AG08395 (cell line): ENCODE measurements at regions not wholly inside any gene's neighbourhood (a gene's known extent, or its start where the extent isn't known, plus 50 kb on each side); places are given as distances from the start of the nearest gene placed in this dataset.
"Not testable (repeated sequence)": the region's sequence is repeated elsewhere in the genome, so short reads cannot be mapped to it uniquely, and the experiment has no call there.

ENCODE experiments used
- DNase-seq: peaks from one replicate; pipeline ENCODE4 v3.0.0; 2012; ENCODE audit warnings: mixed read lengths, low spot score

DNA sequence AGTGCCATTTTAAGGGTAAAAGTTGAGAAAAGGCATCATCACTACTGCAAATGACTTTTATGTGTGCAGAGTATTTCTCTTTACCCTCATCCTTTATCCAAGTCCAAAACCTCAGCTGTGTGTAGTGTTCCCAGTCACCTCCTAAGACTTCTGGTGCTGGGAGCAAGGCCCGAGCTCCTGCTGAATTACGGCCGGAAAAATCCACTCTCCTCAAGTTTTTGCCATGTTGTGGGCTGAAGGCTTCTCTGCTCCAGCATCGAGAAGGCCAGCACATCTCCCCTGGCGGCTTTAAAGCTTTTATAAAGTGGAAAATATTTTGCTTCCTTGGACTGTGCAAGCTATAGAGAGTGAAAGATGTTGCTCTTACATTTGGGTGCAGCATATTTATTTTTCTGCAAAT, 153.2 kb upstream of the THBS2 start:
- DNase-seq: peak; percentile 18

DNA sequence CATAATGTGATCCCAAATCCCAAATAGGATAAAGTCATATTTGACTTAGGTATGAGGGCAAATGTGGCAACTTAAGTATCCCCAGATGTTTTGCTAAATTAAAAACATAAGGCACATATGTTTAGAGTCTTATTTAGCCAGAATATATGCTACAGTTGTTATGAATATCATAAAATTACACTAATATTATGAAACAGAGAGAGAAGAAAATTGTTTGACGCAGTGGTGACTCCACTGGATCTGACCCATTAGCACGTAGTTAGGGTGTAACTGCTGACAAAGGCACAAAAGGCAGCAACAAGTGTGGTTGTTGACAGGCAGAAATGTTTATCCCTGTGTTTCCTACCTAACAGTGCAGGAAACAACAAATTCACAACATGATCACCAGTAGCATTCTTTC, 152.4 kb upstream of the THBS2 start:
- DNase-seq: peak; percentile 13

DNA sequence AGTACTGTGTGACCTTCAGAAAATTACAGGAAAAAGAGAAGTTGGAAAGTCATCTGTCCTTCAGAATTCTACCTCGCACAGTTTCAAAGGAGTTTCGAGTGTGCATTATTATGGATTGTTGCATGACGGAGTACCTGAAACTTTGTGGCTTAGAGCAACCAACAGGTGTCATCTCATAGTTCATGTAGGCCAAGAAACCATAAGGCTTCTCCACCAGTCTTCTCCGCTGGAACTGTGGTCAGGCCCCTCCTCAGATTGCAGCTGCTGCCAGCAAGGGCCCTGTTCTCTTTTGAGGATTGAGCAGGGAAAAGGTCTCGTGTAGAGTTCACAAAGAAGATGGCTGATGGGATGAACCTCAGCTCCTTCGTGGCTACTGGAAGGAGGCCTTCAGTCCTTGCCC, 151.2 kb upstream of the THBS2 start:
- DNase-seq: no peak

DNA sequence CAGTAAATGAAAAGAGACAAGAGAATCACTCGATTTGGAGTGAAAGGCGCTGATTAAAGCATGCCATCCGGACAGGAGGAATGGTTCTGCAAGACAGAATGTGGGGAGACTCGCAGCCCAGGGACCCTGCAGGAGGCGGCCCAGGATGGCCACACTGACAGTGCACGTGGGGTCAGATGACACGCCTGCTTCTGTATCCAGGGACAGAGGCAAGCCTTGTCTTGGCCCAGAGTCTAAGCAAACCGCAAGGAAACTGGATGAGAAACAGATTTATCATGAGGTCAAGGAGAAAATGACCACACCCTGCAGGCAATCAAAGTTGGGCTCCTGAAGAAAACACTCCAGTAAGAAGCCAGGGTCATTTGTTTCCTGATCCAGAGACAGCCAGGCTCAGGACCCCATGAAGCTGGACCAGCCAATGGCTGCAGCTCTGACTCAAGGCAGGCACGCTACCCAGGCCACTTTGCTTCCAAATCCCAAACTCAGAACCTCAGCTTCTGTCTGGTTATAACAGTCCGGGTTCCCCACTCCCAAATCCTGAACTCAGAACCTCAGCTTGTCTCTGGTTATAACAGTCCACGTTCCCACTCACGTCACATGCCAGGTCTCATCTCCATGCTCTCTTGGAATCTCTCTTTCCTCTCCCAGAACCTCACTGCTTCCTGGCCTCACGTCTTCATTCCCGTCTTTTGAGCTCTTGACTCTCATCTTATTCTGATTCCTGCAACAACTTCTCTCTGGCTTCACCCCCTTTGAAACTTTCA, 144.9 kb upstream of the THBS2 start:
- DNase-seq: peak; percentile 64

DNA sequence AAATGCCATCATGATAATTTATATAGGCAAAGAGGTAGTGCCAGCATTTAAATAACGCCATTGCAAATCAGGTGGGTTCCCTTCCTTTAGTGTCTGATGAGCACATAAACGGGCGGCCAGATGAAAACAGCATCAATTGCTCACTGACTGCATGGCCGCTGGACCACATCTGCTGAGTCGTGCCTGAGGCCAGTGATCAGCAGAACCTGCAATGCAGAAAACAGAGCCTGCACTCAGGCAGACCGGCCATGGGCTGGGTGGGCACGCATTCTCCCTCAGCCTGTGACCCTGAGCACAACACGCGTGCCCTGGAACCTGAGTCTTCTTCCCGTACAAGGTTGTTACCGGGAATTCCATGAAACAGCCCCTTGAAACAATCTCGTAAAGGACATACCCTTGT, 144.0 kb upstream of the THBS2 start:
- no peak for DNase-seq

DNA sequence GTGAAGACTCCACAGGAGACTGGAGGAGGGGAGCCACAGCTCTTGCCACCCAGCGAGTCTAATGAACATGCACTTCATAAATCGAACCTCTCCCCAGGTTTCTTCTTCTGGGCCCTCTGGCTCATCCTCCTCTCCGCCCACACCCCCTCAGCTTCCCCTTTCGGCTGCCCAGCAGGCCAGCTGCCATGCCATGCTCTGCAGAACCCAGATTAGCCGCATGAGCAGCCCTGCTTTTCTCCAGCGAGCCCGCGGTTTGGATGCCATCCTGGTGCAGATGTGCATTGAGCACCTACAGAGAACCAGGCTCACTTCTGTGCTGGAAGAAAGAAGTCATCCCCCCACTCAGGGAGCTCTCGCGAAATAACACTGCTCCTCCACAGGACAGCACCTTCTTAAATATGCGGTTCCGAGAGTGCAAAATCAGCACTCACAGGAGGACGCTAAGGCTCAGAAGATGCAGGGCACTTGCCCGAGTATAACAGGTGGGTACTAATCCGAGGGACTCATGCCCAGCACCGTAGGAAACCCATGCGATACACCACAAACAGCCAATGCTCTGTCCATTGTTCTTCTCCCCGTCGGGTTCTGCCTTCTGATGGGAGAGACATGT, 143.0 kb upstream of the THBS2 start:
- DNase-seq: no peak

DNA sequence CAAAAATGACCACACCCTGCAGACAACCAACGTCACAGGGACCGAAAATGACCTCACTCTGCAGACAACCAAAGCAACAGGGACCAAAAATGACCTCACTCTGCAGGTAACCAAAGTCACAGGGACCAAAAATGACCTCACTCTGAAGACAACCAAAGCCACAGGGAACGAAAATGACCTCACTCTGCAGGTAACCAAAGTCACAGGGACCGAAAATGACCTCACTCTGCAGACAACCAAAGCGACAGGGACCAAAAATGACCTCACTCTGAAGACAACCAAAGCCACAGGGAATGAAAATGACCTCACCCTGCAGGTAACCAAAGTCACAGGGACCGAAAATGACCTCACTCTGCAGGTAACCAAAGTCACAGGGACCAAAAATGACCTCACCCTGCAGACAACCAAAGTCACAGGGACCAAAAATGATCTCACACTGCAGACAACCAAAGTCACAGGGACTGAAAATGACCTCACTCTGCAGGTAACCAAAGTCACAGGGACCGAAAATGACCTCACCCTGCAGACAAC, 142.4 kb upstream of the THBS2 start:
- DNase-seq: not testable (repeated sequence)

DNA sequence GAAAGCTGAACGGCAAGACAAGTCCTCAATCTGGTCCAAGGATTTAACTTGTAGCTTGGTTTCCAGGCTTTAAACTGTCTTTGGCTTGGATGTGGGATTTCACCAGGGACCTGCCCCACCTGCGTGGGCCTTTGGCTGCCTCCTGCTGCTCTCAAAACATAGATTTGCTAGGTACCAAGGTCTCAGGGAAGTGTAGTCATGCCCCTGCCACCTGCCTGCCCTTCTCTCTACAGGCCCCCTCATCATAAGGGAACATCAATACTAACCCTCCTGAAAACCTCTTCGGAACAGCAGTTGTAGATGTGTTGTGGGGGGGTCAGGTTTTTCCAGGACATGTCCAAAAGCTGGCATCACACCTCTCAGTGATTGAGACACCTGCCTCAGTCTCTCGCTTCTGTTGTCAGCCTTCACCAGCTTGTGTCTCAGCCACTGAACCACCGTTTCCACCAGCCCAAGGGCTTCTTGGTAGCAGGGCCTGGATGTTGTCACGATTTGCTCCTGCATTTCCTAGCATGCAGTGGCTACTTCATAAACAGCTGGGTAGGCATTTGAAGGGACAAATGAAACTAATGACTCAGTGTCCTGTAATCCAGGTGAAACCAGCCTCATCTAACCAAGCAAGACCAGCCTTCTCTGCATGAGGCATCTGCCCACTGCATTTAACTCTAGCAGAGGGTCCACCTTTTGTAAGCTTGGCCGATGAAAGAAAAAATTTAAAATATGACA, 141.6 kb upstream of the THBS2 start:
- no peak for DNase-seq

DNA sequence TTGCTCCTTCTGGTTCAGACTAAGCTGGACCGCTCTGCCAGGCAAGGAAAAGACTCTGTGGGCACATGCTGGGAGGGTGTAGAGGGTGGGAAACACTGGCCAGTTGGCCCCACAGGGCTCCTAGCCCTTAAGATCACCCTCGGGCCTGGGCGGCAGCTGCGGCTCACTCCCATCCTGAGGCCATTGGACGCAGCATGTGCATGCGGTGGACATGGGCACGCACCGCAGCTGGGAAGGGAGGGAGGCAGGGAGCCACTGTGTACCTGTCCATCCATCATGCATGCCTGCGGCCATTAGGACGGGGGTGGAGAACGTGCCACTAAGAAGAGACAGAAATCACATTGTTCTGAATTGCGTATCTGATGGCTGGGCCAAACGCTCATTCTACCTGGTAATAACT, 140.1 kb upstream of the THBS2 start:
- no peak for DNase-seq

DNA sequence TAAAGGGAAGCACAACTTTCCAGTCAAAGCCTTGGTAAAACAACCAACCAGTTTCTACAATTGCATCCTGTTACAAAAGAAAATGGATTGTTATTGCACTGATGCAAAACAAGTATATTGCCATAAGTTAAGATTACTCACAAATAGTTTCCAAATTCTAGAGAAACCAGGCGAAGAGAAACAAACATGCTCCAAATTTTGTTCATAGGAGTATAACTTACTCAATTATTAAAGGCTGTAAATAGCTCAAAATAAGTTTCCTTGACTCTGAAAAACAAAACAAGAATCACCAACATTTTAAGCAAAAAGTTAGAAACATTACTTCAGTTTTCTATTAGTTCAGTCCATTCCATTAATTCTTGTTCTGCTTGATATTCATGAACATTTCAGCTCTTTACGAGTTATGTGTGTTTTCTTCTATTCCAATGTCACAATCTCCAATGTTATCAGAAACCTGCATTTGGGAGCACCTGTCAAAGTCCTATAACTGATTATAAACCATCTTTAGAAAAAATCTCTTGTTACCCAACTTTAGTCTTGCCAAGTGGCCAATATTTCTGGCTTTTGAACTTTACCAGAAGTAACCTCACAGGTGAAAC, 137.9 kb upstream of the THBS2 start:
- no peak for DNase-seq

DNA sequence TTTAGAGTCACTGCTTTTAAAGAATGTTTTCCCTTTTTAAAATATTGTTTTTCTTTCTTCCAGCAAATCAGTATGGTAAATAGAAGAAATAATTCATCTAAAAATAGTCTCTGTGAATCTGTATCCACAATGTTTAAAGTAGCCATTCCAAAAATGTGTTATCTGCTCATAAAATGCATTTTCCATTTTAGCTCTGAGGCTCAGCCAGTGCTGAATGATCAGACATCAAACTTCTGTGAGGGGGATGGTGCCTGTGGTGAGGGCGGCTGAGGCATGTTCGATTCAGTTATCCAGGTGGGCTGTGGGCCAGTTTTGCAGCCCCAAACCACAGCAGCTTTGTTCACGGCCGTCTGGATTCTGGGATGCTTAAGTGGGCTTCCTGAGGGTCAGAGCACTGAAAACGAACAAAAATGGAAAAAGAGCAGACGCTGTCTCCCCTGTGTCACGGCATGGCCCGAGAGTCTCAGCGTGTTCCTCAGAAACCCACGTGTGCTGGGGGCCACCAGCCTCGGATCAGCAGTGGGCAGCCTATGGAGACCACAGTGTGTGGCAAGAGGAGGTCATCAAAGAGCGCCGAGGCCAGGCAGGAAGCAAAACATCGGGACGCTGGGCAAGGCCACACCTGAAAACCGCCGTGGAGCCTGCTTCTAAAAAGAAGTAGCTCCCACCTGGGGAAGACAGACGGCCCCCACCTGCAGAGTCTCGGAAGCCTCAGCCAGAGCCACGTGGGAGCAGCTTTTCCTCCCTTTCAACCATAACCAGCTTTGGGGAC, 134.9 kb upstream of the THBS2 start:
- no peak for DNase-seq

DNA sequence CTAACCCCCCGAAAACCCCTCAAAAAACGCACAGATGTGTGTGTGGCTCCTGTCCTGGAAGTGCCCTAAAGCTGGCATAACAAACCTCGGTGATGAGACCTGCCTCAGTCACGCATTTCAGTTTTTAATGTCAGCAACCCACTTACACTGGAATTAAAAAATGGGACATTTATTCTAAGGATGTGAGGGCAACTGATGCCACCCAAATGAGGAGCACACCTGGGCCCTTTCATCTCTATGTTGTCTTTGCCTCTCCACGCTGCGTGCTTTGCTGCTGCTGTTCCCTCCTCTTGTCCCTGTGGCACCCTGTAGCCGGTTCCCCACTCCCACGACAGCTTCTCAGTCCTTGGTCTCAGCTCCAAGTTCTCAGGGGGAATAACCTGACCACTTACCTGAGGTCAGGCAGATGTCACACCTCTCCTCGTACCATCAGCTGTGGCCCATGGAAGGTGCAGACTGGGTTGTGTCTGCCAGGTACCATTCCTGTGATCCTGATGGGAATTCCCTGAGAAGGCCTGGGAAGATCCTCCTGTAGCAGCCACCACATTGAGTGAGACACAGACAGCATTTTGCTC, 134.2 kb upstream of the THBS2 start:
- no peak for DNase-seq

DNA sequence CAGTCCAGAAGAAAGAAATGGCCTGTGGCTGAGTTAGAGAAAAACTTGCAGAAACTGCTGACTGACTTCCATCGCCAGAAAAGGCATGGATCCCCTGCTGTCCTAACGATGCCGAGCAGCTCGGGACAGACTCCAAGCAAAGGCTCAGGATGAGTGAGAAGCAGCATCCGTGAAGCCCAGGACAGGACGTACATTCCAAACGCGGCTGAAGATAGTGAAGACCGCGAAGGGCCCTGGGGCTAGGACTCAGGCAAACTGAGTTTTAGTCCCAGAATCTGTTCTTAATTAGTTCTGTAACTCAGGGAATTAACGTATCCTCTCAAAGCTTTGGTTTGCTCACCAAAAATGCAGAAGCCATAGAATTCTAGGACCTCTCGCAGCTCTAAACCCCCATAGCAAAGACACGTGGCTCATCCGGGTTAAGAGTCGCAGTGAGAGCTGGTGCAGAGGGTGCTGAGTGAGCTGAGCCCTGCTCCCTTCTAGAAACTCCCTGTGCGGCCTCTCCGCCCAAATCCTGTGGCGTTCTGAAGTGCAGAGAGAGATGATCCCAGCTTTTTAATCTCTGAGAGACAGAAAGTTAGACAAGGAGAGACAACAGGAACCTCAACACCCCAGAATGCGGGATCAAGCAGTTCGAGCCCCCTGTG, 132.9 kb upstream of the THBS2 start:
- DNase-seq: peak; percentile 88

DNA sequence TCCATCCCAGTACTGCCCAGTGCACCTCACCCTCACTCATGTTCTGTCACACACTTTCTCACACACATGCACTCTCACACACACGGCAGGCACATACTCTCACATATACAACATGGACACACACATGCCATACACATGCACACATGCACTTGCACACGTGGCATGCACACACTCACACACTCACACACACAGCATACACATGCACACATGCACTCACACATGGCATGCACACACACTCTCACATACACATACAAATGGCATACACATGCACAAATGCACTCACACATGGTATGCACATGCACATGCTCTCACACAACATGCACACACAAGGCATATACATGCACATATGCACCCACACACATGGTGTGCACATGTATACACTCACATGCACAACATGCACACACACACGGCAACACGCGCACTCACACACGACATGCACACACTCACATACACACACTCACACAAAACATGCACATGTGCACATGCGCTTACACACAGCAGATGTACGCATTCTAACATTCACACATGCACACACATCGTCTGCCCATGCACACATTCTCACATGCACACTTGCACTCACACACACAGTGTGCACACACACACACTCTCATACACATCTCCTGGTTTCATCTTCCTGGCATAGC, 131.7 kb upstream of the THBS2 start:
- no peak for DNase-seq

DNA sequence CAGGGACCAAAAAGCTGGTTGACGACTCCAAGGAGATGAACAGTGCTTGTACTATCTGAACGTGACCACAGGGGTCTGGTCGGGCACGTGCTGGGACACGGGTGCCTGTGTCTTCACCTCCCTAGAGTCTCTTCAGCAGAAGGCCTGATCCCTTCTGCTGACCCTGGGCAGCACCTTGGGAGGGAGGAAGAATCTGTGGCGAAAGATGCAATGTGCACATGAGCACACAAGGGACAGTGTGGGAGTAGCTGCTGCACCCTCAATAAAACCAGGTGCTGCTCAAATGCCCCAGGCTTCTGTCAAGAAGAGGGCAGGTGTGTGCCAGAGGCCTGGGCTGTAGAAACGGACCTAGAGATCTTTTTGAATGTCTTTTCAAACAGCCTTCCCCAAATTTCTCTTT, 130.6 kb upstream of the THBS2 start:
- DNase-seq: no peak

DNA sequence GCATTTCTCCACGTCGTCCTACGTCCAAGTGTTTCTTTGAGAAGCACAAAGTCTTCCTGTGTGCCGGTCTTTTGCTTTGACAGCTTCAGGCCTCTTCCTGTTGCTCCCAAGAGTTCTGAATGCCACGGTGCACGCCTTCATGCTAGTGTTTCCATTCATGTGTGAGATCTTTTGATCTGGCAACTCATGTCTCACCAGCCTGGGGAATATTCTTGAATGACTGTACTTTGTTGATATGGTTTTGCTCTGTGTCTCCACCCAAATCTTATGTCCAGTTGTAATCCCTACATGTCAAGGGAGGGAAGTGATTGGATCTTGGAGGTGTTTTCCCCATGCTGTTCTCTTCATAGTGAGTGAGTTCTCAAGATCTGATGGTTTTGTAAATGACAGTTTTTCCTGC, 129.6 kb upstream of the THBS2 start:
- no peak for DNase-seq

DNA sequence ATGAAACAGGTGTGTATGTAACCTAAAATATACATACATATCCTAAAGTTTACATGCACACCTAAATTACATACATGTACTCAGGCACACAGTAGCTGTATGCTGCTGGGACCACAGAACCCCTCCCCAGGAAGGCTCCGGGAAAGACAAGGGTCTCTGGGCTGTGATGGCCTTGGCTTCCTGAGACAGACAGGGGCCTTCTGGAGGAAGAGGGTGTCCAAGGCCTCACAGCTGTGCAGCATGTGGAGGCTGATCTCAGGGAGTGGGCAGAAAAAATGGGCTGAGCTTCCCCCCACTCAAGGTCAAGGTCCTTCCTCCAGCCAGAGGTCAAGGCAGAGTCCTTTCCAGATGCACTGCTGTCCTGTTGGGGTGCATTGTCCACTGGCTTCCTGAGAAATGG, 129.1 kb upstream of the THBS2 start:
- no peak for DNase-seq

DNA sequence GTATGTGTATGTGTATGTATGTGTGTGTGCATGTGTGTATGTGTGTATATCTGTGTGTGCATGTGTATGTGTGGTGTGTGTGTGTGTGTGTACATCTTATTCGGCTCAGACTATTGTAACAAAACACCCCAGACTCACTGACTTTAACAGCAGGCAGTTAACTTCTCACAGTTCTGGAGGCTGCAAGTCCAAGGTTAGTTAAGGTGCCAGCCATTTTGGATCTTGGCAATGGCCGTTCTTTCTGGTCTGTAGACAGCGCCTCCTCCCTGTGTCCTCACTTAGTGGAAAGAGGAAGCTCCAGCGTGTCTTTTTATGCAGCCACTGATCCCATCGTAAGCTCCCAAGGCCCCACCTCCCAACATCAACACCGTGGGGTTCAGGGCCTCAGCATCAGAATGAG, 128.3 kb upstream of the THBS2 start:
- DNase-seq: no peak

DNA sequence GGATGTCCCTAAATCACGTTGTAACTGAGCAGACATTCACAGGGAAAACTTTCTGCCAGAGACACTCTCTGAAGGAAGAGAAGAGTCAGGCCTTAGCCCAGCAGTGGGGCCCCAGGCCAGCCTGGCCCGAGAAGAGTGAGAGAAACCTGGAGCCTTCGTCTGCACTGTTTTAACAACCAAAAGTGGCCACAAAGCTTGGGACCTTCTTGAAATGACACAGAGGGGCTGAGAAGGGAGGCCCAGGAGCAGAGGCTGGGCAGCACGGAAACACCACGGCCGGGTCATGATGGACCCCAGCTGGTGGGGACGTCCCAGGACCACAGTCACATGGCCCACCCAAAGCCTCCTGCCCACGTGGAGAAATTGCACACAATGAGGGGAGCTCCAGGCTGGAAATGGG, 126.8 kb upstream of the THBS2 start:
- DNase-seq: no peak

DNA sequence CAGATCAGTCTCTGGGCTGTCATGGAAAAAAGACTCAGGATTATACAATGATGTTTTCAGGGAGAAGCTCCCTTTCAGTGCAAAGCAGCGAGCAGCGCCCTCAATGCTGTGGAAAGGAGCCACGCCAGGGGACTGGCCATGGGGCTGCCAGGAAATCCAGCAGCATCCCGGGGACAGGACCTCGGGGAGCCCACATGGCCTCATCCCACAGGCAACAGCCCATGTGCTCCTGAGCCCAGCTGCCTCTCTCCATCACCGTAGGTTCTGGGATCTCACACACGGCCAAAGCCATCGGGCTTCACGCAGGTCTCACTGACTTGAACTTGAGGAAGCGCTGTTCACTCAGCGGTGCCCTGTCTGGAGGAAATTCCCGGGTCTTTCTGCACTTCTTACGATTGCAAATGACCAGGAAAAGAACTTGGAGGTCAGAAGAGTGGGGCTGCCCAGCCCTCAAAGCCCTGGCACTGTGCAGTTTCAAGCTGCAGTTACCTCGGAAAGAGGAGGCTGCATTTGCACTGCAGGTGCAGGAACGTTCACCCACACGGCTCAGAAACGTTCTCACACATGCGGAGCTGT, 125.9 kb upstream of the THBS2 start:
- no peak for DNase-seq
